OCI-LY3 (cell line): ENCODE measurements at regions not wholly inside any gene's neighbourhood (a gene's known extent, or its start where the extent isn't known, plus 50 kb on each side); places are given as distances from the start of the nearest gene placed in this dataset.

Experiments used
- H2AFZ ChIP-seq: fragments of 200-600, 300-600 bp; shearing (Covaris generic); 2 replicates; pipeline ENCODE4 v1.6.0; 2014; ENCODE audit warnings: antibody characterized with exemption, low read depth, low read length
- H3K27ac ChIP-seq: fragments of 200-600, 300-600 bp; sonication (generic); 2 replicates; pipeline ENCODE4 v1.5.1; 2014; ENCODE audit warnings: mild to moderate bottlenecking, low read length, moderate library complexity, mixed read lengths
- H3K27me3 ChIP-seq: fragments of 200-600, 300-600 bp; sonication (generic); 2 replicates; pipeline ENCODE4 v1.6.1; 2014; ENCODE audit warnings: low read depth, low read length, mixed read lengths
- H3K36me3 ChIP-seq: fragments of 200-600, 300-600 bp; sonication (generic); replicated peaks from 2 replicates; pipeline ENCODE3; 2014; ENCODE audit warnings: low read depth, low read length, mixed read lengths
- H3K4me1 ChIP-seq: fragments of 300-600, 200-600 bp; sonication (generic); 2 replicates; pipeline ENCODE4 v1.6.1; 2014; ENCODE audit warnings: low read length, mixed read lengths
- H3K4me2 ChIP-seq: fragments of 200-600, 300-600 bp; sonication (generic); 2 replicates; pipeline ENCODE4 v1.6.1; 2014; ENCODE audit warnings: low read length, mixed read lengths
- H3K4me3 ChIP-seq: fragments of 300-600, 200-600 bp; sonication (generic); 2 replicates; pipeline ENCODE4 v1.5.1; 2014; ENCODE audit warnings: antibody characterized with exemption, mild to moderate bottlenecking, low read length, moderate library complexity
- H3K79me2 ChIP-seq: fragments of 300-600, 200-600 bp; shearing (Covaris generic); 2 replicates; pipeline ENCODE4 v1.6.1; 2014; ENCODE audit warnings: mild to moderate bottlenecking, low read length, mixed read lengths
- H3K9ac ChIP-seq: fragments of 300-600, 200-600 bp; shearing (Covaris generic); 2 replicates; pipeline ENCODE4 v1.6.0; 2014; ENCODE audit warnings: mild to moderate bottlenecking, low read length, moderate library complexity
- H3K9me3 ChIP-seq: fragments of 200-600, 300-600 bp; shearing (Covaris generic); 2 replicates; pipeline ENCODE4 v1.6.1; 2014; ENCODE audit warnings: low read length, mixed read lengths; ENCODE audit not compliant: insufficient read depth
- H4K20me1 ChIP-seq: fragments of 200-600, 300-600 bp; sonication (generic); 2 replicates; pipeline ENCODE4 v1.6.1; 2016; ENCODE audit warnings: low read length, mixed read lengths; ENCODE audit not compliant: insufficient read depth
- EZH2phosphoT487 ChIP-seq: fragments of 200-600 bp; shearing (Covaris generic); IDR thresholded peaks from 2 replicates; pipeline ENCODE4 v1.6.1; 2018; ENCODE audit warnings: antibody characterized with exemption, mixed run types, low read depth
- TF ChIP-seq, protein P1 (sequence below): fragments of 200-600, 300-600 bp; sonication (generic); IDR thresholded peaks from 2 replicates; pipeline ENCODE4 v1.5.1; 2014; ENCODE audit warnings: antibody characterized with exemption, low read length, low read depth

DNA sequence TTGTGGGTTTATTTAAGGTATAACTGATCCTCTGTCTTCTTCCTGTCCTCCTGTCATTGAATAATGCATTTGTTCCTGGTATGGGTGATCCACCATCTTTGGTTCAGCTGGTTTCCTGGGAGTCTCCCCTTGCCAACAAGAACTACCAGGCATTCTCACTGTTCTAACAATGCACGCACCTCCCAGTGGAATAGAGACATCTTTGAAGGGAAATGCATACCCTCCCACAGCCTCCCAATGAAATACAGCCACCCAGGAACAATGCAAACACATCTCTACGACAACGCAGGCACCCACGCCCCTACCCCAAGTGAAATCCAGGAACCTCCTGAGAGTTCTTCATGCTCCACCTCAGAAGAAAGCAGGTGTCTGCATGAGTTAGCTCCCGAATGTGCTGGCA, 318.0 kb downstream of the SOX11 start:
- Histone ChIP-seq H3K4me3 (no peak overlapping the region), H3K9me3 (no peaks in the 10 kb centered on the region)
- TF ChIP-seq, protein P1, sequence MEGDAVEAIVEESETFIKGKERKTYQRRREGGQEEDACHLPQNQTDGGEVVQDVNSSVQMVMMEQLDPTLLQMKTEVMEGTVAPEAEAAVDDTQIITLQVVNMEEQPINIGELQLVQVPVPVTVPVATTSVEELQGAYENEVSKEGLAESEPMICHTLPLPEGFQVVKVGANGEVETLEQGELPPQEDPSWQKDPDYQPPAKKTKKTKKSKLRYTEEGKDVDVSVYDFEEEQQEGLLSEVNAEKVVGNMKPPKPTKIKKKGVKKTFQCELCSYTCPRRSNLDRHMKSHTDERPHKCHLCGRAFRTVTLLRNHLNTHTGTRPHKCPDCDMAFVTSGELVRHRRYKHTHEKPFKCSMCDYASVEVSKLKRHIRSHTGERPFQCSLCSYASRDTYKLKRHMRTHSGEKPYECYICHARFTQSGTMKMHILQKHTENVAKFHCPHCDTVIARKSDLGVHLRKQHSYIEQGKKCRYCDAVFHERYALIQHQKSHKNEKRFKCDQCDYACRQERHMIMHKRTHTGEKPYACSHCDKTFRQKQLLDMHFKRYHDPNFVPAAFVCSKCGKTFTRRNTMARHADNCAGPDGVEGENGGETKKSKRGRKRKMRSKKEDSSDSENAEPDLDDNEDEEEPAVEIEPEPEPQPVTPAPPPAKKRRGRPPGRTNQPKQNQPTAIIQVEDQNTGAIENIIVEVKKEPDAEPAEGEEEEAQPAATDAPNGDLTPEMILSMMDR = no peak
- no peak for TF ChIP-seq EZH2phosphoT487

DNA sequence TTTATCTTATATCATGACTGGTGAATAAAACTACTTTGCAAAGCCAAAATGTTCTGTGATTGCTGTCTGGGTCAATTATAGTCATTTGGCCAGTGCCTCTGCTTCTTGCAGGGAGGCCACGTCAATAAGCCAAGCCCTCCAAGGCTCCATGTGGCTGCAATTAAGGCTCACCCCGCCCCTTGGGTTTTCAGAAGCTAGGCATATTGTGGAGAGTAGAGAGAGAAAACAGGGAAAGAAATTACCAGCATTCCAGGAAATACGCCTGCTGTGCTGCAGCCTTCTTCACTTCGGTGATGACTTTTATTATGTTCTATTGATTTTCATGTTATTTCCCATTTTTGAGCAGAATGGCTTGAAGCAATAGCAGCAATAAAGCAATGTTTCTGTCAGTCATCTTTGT, 319.7 kb downstream of the SOX11 start:
- no peak for TF ChIP-seq EZH2phosphoT487
- TF ChIP-seq, protein P1 = no peak
- Histone ChIP-seq H3K9ac (no peak overlapping the region), H3K4me1 (no peaks in the 10 kb centered on the region), H3K36me3 (no peaks in the 10 kb centered on the region), H3K27ac (no peak overlapping the region), H3K4me2 (no peak overlapping the region), H3K9me3 (no peaks in the 10 kb centered on the region), H3K4me3 (no peak overlapping the region), H4K20me1 (no peaks in the 10 kb centered on the region), H3K27me3 (no peaks in the 10 kb centered on the region), H2AFZ (no peak overlapping the region), H3K79me2 (no peaks in the 10 kb centered on the region)

More for the DNA sequence above, 318.0 kb downstream of the SOX11 start:
- no peaks in the 10 kb centered on the region for H3K36me3 ChIP-seq
- no peak overlapping the region for H3K9ac ChIP-seq
- H3K27me3 ChIP-seq = no peaks in the 10 kb centered on the region
- H3K4me2 ChIP-seq = no peak overlapping the region
- no peaks in the 10 kb centered on the region for H4K20me1 ChIP-seq
- no peak overlapping the region for H3K27ac ChIP-seq
- H3K4me1 ChIP-seq = no peaks in the 10 kb centered on the region
- no peak overlapping the region for H2AFZ ChIP-seq
- H3K79me2 ChIP-seq = no peaks in the 10 kb centered on the region

DNA sequence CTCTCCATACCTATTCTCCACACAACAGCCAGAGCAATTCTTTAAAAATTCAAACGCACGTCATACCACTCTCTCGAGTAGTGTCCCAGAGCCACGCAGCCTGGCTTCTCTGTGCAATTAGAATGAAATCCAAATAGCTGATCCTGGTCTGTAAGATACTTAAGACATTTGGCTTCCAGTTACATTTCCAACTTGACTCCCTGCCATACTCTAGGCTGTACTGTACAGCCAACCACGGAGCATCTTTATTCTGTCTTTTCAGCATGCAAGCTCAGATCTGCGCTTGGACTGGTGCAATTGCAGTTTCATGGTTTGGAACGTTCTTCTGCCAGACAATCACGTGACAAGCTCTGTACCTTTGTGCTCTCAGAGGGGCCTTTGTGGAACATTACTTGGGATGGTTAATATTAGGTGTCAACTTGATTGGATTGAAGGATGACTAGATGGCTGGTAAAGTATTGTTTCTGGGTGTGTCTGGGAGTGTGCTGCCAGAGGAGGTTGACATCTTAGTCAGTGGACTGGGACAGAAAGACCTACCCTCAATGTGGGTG, 325.6 kb downstream of the SOX11 start:
- Histone ChIP-seq H3K36me3 (no peaks in the 10 kb centered on the region), H3K4me3 (no peak overlapping the region), H3K9me3 (no peaks in the 10 kb centered on the region), H2AFZ (no peak overlapping the region), H3K27ac (no peak overlapping the region), H3K9ac (no peak overlapping the region), H4K20me1 (no peaks in the 10 kb centered on the region), H3K79me2 (no peaks in the 10 kb centered on the region), H3K27me3 (no peaks in the 10 kb centered on the region), H3K4me2 (no peak overlapping the region), H3K4me1 (no peaks in the 10 kb centered on the region)
- TF ChIP-seq, protein P1 = no peak
- no peak for TF ChIP-seq EZH2phosphoT487

DNA sequence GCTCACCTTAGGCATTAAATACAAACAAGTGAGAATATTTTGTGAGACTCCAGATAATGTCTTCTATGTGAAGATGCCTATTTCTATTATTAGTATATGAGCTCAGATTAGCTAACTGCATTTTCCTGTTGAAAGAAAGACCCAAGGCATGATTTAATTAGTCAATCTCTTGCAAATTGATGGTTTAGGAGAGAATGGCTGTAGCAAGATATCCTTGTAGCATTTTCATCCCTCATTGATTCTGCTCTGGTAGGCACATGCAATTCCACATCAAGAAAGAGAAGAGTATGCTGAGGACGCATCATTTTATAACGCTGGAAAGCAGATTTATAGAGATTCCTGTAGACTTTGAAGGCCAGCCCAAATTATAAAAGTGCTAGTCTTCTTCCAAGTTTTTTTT, 332.0 kb downstream of the SOX11 start:
- Histone ChIP-seq H3K36me3 (no peaks in the 10 kb centered on the region), H3K9me3 (no peaks in the 10 kb centered on the region), H2AFZ (no peak overlapping the region), H3K27ac (no peak overlapping the region), H3K4me3 (no peak overlapping the region), H3K9ac (no peak overlapping the region), H3K4me2 (no peak overlapping the region), H4K20me1 (no peaks in the 10 kb centered on the region), H3K27me3 (no peaks in the 10 kb centered on the region), H3K79me2 (no peaks in the 10 kb centered on the region), H3K4me1 (no peaks in the 10 kb centered on the region)
- TF ChIP-seq EZH2phosphoT487 = no peak
- TF ChIP-seq, protein P1 = no peak
